ENCODE measurements at regions not wholly inside any gene's neighbourhood (a gene's known extent, or its start where the extent isn't known, plus 50 kb on each side); places are given as distances from the start of the nearest gene placed in this dataset.
A peak's percentile ranks its signal among the peaks of the same experiment; 100 is the strongest.
"Not testable (repeated sequence)": the region's sequence is repeated elsewhere in the genome, so short reads cannot be mapped to it uniquely, and the experiment has no call there.

DNA sequence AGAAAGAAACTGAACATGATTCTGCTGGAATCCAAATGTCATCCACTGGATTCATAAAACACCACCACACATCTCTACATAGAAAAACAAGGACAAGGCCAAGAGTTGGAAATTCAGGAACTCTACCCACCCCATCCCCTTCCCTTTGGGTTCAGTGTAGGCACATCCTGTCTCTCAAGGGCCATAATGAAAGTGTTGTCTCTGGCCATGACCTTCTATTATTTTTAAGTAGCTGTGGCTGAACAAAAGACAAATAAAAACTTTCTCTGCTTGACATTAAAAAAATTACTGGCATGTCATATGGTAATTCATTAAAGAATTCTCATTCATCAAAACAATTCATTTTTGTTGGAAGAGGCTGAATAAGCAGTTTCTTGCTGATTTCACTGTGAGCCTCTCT lies 54.9 kb upstream of the ZBTB18 start:
- FAIRE-seq: no peak

DNA sequence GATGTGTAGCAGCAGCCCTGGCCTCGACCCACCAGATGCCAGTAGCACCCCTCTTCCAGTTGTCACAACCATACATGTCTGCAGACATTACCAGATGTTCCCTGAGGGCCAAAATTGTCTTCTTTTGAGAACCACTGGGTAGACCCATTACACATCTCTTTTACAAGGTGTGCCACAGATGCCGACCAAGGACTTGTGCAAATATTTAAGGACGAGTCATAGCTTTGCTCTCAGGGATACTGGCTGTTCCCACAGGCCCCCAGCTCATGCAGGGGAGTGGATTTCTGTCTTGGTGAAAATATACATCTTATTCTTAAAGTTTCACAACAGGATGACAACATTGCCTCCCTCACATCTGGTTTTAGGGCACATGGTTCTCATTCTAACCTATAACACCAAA lies 59.4 kb upstream of the ZBTB18 start:
- no peak for FAIRE-seq

DNA sequence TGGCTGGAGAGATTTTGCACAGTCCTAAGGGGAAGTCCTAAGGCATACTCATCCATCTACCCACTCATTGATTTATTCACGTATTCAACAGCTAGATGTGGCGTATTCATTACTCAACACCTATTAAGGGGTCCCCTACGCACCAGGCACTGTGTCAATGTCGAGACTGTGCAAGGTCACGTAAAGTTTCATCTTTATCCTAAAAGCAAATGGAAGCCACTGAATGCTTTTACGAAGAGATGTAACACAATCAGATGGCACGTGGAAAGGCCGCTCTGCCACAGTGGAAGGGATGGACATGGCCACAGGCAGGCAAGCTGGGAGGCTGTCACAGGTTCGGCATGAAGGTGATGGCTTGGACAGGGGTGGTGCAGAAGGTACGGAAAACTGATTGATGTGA lies 66.3 kb upstream of the ZBTB18 start:
- FAIRE-seq: no peak

DNA sequence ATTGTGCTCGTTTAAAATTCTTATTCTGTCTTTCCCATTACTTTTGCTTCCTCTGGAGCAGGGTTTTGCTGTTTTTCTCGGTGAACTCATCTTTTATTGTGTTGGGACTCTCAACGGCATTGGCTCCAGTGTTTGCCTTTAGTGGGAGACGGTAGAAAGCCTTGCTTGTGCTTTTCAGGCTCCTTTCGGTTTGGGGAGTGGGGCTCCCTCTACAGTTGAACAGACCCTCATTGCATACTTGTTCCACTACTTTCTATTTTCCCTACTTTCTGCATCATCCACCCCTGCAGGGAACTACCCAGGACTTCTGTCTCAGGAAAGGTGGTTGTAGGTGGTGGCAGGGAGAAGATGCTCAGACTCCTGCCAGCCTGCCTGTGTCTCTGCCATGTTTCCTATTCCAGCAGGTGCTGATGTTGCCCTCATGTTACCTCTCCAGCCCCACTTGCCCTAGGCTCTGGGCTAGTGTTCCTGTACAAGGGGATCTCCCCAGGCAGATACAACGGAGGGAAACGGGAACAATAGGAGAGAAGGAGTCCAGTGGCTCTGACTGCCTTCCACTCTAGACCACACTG lies 68.5 kb upstream of the ZBTB18 start:
- FAIRE-seq: no peak

DNA sequence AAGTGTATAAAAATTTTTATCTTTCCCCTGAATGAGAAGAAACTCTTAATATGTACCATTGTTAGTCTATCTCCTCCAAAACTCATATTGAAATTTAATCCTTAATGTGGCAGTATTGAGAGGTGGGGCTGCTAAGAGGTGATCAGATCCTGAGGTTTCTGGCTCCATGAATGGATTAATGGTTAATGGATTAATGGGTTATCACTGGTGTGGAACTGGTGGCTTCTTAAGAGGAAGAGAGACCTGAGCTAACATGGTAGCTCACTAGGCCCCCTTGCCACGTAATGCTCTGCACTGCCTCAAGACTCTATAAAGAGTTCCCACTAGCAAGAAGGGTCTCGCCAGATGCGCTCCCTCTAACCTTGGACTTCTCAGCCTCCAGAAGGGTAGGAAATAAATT lies 70.6 kb upstream of the ZBTB18 start:
- FAIRE-seq: no peak

DNA sequence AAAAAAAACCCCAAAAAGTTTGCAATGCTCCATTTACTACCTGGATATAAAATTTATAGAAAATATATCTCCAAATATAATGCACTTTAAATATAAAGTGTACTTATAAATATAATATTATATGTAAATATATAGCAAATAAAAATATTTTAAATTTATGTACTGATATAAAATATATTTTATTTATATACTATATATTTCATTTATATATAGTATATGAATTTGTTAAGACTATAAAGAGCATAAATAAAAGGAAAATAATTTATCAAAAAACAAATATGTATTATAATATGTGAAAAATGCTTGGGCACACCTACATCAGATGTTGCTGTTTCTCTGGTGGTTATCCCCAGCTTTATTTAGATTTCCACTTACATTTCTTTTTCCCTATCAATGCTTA lies 71.0 kb upstream of the ZBTB18 start:
- peak; percentile 78 for FAIRE-seq

DNA sequence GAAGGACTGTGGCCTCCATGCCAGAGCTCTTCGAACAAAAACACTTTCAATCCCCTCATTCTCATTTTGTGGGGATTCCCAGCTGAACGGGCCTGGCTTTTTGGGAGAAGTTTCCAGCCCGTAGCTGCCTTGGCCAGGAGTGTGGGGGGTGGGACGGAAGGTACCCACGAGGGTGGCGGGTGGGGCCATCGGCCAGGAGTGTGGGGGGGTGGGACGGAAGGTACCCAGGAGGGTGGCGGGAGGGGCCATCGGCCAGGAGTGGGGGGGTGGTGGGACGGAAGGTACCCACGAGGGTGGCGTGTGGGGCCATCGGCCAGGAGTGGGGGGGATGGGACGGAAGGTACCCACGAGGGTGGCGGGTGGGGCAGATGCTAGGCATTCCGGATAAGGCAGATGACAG lies 71.7 kb upstream of the ZBTB18 start:
- FAIRE-seq: no peak

DNA sequence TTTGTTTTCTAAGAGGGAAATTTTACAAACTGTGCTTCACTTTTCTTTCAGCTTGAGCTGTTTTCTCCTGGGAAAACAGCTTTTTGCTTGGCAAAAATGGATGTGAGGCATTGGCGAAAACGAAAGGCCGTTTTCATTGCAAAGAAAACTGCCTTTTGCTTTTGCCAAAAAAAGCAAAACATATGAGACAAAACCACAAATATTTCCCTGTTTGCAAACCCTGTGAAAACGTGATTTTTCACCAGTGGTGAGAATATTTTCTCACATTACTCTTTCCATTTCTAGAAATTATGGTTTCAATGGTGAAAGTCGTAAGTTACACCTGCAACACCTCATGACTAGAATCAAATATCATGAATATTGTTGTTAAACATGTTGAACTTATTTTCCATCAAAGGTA lies 74.0 kb upstream of the ZBTB18 start:
- no peak for FAIRE-seq

DNA sequence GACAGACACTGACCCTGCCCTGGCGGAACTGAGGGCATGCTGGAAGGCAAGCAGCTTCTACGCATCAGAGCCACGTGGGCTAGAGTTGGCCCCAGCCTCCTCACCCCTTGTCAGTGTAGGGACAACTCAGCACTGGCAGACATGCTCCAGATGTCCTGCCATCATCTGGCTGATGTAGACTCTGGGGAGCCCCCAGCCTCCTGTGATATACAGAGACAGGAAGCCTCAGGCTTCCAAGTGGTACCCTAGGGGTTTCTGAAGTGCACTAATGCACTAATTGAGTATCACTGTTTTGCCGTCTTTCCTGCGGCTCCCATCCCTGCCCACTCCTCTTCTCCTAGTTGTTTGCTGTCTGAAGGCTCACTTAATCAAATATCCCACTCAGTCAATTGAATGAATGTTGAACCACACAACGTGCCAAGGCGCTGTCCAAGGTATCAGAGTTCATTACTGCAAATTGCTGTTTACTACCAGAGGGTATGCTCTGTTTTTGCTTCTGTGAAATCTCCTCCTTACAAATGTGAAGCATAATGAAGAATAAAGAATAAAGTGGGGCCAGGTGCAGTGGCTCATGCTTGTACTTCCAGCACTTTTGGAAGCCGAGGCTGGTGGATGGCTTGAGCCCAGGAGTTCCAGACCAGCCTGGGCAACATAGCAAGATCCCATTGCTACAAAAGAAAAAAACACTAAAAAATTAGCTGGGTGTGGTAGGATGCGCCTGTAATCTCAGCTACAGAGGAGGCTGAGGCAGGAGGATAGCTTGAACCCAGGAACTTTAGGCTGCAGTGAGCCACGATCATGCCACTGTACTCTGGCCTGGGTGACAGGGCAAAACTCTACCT lies 76.4 kb upstream of the ZBTB18 start:
- no peak for FAIRE-seq

DNA sequence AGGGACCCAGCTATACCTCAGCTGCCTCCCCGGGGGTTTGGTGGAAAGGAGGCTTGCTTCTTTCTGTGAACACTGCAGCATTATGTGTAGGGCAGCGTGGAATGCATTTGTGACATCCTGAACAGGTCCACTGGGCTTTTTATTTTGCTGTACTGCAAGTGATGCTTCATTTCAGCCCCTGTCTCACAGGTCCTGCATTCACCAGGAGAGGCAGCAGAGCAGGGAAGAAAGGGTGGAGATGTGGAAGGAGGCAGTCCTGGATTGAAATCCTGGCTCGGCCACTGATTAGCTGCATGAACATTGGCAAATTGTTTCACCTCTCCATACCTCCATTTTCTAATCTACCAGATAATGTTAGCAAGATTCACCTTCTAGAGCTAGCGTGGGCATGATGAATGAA lies 77.9 kb upstream of the ZBTB18 start:
- FAIRE-seq: no peak

DNA sequence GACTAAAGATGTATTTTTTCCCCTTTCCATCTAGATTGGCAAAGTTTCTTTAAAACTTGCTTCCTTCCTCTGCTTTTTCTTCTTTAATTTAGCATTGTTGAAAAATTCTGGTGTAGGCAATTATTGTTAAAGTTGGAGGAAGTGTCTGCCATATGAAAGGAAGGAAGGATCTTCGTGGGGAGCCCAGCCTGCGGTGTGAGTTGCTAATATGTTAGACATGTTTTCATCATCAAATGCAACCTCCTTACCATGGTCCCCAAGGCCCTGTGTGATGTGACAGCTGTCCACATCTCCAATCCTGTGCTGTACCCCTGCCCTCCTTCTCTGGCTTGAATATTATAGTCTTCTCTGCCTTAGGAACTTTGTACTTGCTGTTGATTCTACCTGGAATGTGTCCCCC lies 81.0 kb upstream of the ZBTB18 start:
- FAIRE-seq: no peak

DNA sequence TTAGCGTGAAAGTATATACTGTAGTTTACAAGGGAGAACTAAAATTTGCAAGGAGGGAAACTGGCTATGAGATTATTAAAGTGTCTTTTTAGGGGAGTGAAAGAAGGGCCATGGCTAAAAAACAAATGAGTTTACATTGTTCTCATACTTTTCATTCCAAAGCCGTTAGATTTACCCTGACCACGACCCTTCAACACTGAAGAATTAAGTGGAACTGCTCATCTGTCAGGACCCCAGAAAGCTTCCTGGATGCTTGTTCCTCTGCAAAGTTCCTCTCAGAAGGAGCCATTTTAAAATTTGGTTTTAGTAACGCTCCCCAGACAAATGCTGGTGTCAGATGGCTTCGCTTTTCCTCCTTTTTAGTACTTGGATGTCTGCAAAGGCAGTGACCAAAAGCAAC lies 82.7 kb upstream of the ZBTB18 start:
- FAIRE-seq: no peak

DNA sequence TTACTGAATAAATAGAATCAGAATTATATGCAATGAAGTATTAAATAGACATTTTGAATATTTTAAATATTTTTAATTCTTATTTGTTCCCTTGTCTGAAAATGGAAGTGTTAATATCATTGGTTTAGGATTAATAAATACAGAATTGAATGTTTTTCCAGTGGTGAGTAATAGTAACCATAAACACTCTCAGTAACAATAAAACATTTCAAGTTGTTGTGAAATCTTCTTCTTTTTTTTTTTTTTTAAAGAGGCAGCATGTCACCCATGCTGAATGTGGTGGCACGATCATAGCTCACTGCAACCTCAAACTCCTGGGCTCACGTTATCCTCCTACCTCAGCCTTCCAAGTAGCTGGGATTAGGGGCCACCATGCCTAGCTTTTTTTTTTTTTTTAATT lies 86.2 kb upstream of the ZBTB18 start:
- FAIRE-seq: no peak

DNA sequence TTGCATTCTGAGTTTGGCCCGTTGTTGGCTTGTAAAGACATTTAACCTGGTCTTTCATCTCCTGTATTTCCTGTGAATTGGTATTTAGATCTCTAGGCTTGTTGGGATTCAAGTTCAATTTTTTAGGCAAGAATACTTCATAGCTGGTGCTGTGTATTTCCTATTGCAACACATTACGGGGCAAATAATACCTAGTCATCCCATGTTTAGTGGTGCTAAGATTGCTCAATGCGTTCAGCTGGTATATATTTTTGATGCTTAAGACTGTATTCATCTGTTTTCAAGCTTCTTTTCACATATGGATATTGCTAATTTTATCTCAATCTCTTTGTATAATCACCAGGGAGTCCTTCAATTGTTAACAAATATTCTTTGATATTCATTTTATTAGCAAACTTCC lies 87.5 kb upstream of the ZBTB18 start:
- FAIRE-seq: no peak

DNA sequence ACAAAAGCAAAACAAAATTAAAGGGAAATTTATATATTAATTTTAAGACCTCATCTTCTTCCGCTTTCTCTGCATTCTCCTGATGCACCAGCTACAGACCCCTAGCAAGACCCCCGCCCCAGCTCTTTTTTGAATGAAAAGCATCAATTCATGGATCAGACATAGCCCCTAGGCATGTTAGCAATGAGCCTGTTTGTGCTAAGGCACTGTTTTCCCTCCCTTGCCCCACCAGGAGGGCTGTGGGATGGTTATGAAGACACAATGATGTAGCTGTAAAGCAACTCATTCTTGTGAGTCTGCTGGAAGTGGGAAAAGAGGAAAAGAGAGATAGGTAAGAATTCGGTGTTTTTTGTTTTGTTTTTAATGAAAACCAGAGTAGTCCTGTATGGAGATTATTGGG lies 88.5 kb upstream of the ZBTB18 start:
- no peak for FAIRE-seq

DNA sequence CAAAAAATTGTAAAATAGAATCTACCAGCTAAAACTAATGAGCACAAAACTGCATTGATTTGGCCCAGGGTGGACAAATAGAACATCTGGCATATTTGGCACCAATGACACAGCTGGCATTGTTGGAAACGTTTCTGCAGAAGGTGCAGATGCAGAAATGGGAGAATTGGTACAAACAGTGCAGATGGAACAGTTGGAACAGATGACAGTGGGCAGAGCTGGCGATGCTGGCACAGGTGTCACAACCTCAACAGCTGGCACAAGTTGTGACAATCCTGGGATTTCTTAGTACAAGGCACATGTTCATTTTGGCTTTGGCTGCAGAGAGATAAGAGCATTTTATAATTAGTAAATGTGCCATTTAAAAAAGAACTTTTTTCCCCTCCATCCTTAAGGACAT lies 91.1 kb upstream of the ZBTB18 start:
- FAIRE-seq: no peak

DNA sequence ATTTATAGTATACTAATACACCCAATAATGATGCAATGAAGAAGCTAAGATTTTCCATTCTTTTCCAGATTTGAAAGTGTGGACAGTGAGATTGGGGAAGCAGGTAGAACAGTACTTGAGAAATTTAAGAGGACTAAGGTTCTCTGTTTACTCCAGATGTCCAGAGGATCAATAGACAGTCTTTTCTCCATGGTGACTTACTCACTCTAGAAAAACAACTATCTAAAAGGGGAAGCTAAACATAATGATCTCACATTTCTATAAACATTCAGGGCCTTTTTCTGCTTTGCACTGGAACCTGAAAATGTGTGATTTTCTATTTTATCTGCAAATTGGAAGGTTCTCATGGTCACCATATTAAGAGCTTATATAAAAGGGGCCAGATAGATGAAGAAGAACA lies 93.9 kb upstream of the ZBTB18 start:
- no peak for FAIRE-seq

DNA sequence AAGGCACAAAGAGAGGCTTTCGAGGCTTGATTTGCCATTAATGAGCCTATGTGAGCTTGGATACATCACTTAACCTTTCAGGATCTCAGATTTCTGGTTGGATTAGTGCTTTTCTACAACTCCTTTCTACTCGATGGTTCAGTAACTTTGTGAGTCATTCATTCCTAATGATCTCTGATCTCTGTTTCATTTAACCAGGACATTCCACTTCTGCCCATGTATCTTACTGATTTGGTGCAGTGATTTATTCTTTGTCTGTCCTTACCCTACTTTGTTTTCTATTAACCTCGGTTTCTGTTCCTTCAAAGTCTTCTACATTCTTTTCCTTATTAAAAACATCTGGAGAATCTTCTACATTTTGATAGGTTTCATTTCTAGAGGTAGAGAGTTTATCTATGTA lies 94.6 kb upstream of the ZBTB18 start:
- FAIRE-seq: no peak

DNA sequence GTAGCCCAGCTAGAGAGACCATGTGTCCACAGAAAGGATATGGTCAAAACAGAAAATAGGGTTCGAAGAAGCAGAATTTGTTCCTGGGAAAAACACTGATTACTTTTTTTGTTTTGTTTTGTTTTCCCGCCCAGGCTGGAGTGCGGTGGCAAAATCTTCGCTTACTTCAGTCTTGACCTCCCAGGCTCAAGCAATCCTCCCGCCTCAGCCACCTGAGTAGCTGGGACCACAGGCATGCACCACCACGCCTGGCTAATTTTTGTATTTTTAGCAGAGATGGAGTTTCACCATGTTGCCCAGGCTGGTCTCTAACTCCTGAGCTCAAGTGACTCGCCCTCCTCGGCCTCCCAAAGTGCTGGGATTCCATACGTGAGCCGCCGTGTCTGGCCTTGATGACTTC lies 99.9 kb upstream of the ZBTB18 start:
- FAIRE-seq: not testable (repeated sequence)

DNA sequence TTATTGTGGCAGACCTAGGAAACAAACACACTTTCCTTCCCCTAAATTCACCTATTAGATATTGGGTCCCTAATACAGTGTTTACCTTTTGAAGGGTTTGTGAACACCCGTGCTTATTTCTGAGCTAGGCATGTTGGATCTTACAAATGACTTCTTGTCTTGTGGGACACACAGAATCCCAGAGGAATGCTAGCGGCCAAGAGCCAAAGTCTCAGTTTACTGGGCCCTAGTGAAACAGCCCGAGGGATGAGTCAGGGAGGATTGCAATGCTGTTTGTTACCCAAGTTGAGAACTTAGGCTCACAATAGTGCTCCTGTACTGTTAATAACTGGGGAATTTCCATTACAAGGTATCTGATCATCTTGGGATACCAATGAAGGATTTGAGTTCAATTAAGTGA lies 100.1 kb upstream of the AKT3 start:
- FAIRE-seq: no peak

DNA sequence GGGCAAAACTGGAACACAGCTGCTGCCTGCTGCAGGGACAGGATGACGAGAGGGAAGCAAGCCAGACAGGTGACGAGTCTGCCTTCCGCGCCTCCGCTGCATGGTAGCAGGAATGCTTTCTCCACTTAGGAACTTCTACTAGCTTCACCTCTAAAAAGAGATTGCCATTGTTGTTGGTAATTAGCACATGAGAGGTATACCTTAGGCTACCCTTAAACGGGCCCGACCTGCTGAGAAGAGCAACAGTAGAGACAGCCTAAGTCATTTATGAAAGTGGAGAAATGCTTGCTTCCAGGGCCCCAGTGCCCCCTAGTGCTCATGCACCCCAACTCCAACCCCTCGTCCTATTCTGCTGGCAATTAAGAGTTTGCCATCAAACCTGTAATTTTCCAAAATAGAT lies 96.9 kb upstream of the AKT3 start:
- FAIRE-seq: no peak

DNA sequence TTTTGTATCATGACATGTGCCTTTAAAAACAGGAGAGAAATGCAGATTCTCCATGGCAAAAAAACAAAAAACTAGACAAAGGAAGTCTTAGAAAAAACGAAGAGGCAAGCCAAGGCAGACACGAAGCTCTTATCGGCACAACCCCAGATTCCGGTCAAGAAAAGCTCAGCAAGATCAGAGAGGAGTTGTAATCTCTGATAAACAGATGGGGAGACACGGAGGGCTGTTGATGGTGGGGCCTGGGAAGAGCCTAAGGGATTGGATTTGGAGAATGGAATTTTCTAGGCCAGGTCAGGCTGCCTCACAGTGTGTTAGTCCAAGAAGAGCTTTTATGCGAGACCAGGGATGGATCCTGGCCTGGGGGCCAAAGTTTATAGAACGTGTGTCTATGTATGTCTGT lies 96.2 kb upstream of the AKT3 start:
- FAIRE-seq: no peak

DNA sequence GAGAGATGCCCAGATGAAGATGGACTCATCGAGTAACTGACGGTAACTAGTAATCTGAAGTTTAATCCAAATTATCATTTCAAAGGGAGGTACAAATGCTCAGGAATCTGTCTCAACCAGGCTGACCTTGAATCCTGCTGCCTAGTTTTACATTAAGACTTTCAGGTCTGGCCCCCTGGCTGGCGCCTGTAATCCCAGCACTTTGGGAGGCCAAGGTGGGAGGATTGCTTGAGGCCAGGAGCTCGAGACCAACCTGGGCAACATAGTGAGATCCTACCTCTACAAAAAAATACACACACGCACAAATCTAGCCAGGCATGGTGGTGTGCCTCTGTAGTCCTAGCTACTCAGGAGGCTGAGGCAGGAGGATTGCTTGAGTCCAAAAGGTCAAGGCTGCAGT lies 95.7 kb upstream of the AKT3 start:
- FAIRE-seq: no peak

DNA sequence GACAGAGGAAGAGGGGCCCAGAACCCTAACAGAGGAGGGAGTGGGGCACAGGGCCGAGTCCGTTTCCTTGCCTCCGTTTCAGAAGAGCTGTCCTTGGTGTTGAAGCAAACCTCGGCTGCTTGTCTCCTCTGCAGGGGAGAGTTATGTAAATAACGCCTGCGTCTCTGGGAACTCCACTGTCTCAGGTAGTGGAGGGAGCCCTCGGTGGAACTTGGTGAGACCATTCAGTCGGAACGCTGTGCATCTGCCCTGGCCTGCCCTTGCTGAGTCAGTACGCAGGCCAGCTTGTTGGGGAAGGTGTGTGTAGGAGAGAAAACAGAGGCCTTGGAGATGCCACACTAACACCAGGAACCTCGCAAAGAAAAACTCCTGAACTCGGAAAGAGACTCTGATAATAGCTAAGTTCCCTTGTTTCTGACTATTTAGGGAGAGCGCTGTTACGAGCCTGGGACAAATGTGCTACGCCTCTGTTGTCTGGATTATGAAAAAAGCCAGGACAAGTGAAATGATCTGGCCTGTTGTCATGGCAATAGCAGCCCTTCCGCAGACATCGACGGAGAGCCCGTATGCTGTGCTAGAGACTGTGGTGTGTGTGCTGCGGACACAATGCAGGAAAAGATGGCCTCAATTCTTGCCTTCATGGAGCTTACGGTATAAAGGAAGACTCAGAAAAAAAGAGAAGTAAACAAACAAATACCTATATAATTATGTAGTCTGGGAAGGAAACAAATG lies 94.6 kb upstream of the AKT3 start:
- FAIRE-seq: no peak
